Endothelial cell of umbilical vein (primary cell): ENCODE measurements at regions not wholly inside any gene's neighbourhood (a gene's known extent, or its start where the extent isn't known, plus 50 kb on each side); places are given as distances from the start of the nearest gene placed in this dataset.

Experiments
- BruUV-seq: library from RNA; stranded (reverse); fragments of 400-500 nt; replicated peaks from 2 replicates; lab custom pipeline; 2021; lab: Mats Ljungman, UMichigan
- CTCF ChIA-PET: fragments of 300-600, 350-600 bp; sonication (Branson Sonifier 250); formaldehyde crosslinking; loops from one replicate; lab custom pipeline; 2021; ENCODE audit warnings: antibody characterized with exemption, inconsistent platforms; lab: Charles Lee
- POLR2A ChIA-PET: fragments of 300-600, 350-600 bp; sonication (Branson Sonifier 250); formaldehyde crosslinking; loops from one replicate; lab custom pipeline; 2021; ENCODE audit warnings: antibody characterized with exemption, inconsistent platforms; lab: Charles Lee
- DNase-seq: peaks from one replicate; pipeline ENCODE4 v3.0.0-alpha.2; 2011; ENCODE audit warnings: low read depth, low spot score
- FAIRE-seq: peaks from 2 replicates; lab custom pipeline; 2011; peaks lifted over from hg19 to GRCh38; lab: Jason Lieb, UNC
- H2AFZ ChIP-seq: 2 replicates; pipeline ENCODE4 v1.6.0; 2012; ENCODE audit warnings: low read depth, low read length, control low read depth, inconsistent platforms
- H3K27ac ChIP-seq: 2 replicates; pipeline ENCODE4 v1.5.1; 2011; ENCODE audit warnings: low read depth, mild to moderate bottlenecking, control low read depth, low read length, moderate library complexity; ENCODE audit not compliant: insufficient read depth
- H3K27me3 ChIP-seq, 2 experiments: 2 replicates each; pipeline versions ENCODE4 v1.6.0 to v1.6.1; 2011; ENCODE audit warnings: low read length in 2 of 2, mixed read lengths in 1 of 2; ENCODE audit not compliant: control insufficient read depth in 2 of 2, insufficient read depth in 2 of 2
- H3K36me3 ChIP-seq, 2 experiments: 2 replicates in 1 of 2; 3 replicates in 1 of 2; pipeline ENCODE4 v1.5.1; 2011; ENCODE audit warnings: low read length in 2 of 2, mild to moderate bottlenecking in 1 of 2, moderate library complexity in 1 of 2; ENCODE audit not compliant: control insufficient read depth in 2 of 2, insufficient read depth in 2 of 2; ENCODE audit errors: extremely low read depth in 1 of 2
- H3K4me1 ChIP-seq: 3 replicates; pipeline ENCODE4 v1.5.1; 2011; ENCODE audit warnings: mild to moderate bottlenecking, low read length; ENCODE audit not compliant: control insufficient read depth, insufficient read depth; ENCODE audit errors: extremely low read depth
- H3K4me2 ChIP-seq: 2 replicates; pipeline ENCODE4 v1.6.1; 2011; ENCODE audit warnings: low read length, control low read depth, mixed read lengths; ENCODE audit not compliant: insufficient read depth
- H3K4me3 ChIP-seq, 3 experiments: fragments of 200-600 bp in 1 of 3; sonication (generic), shearing (Covaris generic) in 1 of 3; replicated peaks in 1 of 3; 2 replicates each; pipeline ENCODE4 v1.5.1; 2011 to 2016; ENCODE audit warnings: control low read depth in 3 of 3, low read length in 3 of 3, mild to moderate bottlenecking in 2 of 3, inconsistent platforms in 1 of 3, low read depth in 1 of 3, moderate library complexity in 1 of 3; ENCODE audit not compliant: insufficient read depth in 1 of 3
- H3K79me2 ChIP-seq: 2 replicates; pipeline ENCODE4 v1.6.0; 2012; ENCODE audit warnings: low read length, inconsistent platforms; ENCODE audit not compliant: control insufficient read depth, insufficient read depth
- H3K9ac ChIP-seq: replicated peaks from 2 replicates; pipeline ENCODE3; 2011; ENCODE audit warnings: low read length, control low read depth; ENCODE audit not compliant: insufficient read depth; ENCODE audit errors: extremely low read depth
- H3K9me1 ChIP-seq: replicated peaks from 3 replicates; pipeline ENCODE4 v1.6.0; 2011; ENCODE audit warnings: mild to moderate bottlenecking, low read length; ENCODE audit not compliant: control insufficient read depth, insufficient read depth; ENCODE audit errors: extremely low read depth
- H3K9me3 ChIP-seq: replicated peaks from 2 replicates; pipeline ENCODE4 v1.5.1; 2012; ENCODE audit warnings: low read length, inconsistent platforms; ENCODE audit not compliant: control insufficient read depth, insufficient read depth
- H4K20me1 ChIP-seq: replicated peaks from 2 replicates; pipeline ENCODE3; 2011; ENCODE audit warnings: mild to moderate bottlenecking, low read length; ENCODE audit not compliant: control insufficient read depth, insufficient read depth; ENCODE audit errors: extremely low read depth
- EZH2 ChIP-seq: IDR thresholded peaks from 2 replicates; pipeline ENCODE4 v1.6.1; 2012; ENCODE audit warnings: borderline replicate concordance, low read depth, mild to moderate bottlenecking, moderate library complexity, low read length, inconsistent platforms; ENCODE audit not compliant: severe bottlenecking
- FOS ChIP-seq: IDR thresholded peaks from 2 replicates; pipeline ENCODE4 v1.6.1; 2011; ENCODE audit warnings: mild to moderate bottlenecking, low read length, moderate library complexity, borderline replicate concordance; ENCODE audit not compliant: insufficient read depth
- GATA2 ChIP-seq: IDR thresholded peaks from 2 replicates; pipeline ENCODE4 v1.7.0; 2011; ENCODE audit warnings: low read depth, mild to moderate bottlenecking, moderate library complexity, mixed read lengths, low read length; ENCODE audit not compliant: insufficient read length, insufficient read depth
- JUN ChIP-seq: IDR thresholded peaks from 2 replicates; pipeline ENCODE4 v1.6.1; 2011; ENCODE audit warnings: borderline replicate concordance, low read depth; ENCODE audit not compliant: insufficient read length, insufficient read depth
- MYC ChIP-seq: IDR thresholded peaks from one replicate; pipeline ENCODE4 v1.6.1; 2011; ENCODE audit warnings: mild to moderate bottlenecking, low read depth, low read length
- POLR2A ChIP-seq: IDR thresholded peaks from 2 replicates; pipeline ENCODE4 v1.6.1; 2012; ENCODE audit warnings: low read depth, mild to moderate bottlenecking, control low read depth, low read length
- POLR2AphosphoS5 ChIP-seq: IDR thresholded peaks from 2 replicates; pipeline ENCODE4 v1.6.1; 2012; ENCODE audit warnings: low read depth, mild to moderate bottlenecking, control low read depth, low read length, moderate library complexity; ENCODE audit not compliant: insufficient read depth
- dilution Hi-C: fragments of 300-500 bp; cut with MboI; formaldehyde crosslinking; loops from one replicate; pipeline ENCODE4 v1.15.0; 2019; ENCODE audit warnings: low sequenced_read_pairs; ENCODE audit not compliant: extremely low pct_ligation_motif_present
- intact Hi-C: fragments of 100-400 bp; cut with micrococcal nuclease; formaldehyde crosslinking; loops from one replicate; pipeline ENCODE4 v1.10.0; 2022
- TF ChIP-seq, protein P1 (sequence below), 2 donors: IDR thresholded peaks; 1 replicate in 1 of 2; 2 replicates in 1 of 2; pipeline ENCODE4 v1.5.1; 2011; ENCODE audit warnings: low read length in 2 of 2, mild to moderate bottlenecking in 2 of 2, moderate library complexity in 2 of 2, control low read depth in 1 of 2, inconsistent platforms in 1 of 2, low read depth in 1 of 2; ENCODE audit not compliant: insufficient read depth in 1 of 2; ENCODE audit errors: extremely low read depth in 1 of 2
- TF ChIP-seq, protein P2 (sequence below): IDR thresholded peaks from 2 replicates; pipeline ENCODE4 v1.6.1; 2011; ENCODE audit not compliant: insufficient read depth, insufficient read length

DNA sequence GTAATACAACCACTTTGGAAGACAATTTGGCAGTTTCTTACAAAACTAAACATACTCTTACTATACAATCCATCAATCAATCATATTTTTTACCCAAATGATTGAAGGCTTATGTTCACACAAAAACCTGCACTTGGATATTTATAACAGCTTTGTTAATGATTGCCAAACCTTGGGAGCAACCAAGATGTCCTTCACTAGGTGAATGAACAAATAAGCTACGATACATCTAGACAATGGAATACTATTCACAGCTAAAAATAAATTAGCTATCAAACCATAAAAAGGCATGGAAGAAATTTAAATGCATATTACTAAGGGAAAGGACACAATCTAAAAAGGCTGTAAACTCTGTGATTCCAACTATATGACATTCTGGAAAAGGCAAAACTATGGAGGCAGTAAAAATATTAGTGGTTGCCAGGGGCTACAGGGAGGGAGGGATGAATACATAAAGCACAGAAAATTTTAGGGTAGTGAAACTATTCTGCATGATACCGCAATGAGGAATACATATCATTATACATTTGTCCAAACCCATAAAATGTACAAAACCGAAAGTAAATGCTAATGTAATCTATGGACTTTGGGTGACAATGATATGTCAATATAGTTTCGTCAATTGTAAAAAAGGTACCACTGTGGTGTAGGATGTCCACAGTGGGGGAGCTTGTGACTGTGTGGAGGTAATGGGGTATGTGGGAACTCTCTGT is 70.5 kb downstream of the GPR65 start:
- Histone ChIP-seq H3K9me1 (no peaks in the 10 kb centered on the region), H4K20me1 (no peaks in the 10 kb centered on the region), H3K36me3 (no peaks in the 10 kb centered on the region), H2AFZ (no peak overlapping the region), H3K79me2 (no peaks in the 10 kb centered on the region), H3K9ac (no peak overlapping the region), H3K4me2 (no peak overlapping the region), H3K27ac (no peak overlapping the region), H3K4me1 (no peaks in the 10 kb centered on the region), H3K9me3 (no peaks in the 10 kb centered on the region), H3K4me3 (no peak overlapping the region), H3K27me3 (no peaks in the 10 kb centered on the region)
- ChIA-PET CTCF (no interaction called here), POLR2A (no interaction called here)
- dilution Hi-C loops, result no loop called here
- FAIRE-seq (no peak), DNase-seq (no peak)
- TF ChIP-seq JUN (no peak), MYC (no peak)
- no TSS peak for BruUV-seq
- intact Hi-C loops, result no loop called here

DNA sequence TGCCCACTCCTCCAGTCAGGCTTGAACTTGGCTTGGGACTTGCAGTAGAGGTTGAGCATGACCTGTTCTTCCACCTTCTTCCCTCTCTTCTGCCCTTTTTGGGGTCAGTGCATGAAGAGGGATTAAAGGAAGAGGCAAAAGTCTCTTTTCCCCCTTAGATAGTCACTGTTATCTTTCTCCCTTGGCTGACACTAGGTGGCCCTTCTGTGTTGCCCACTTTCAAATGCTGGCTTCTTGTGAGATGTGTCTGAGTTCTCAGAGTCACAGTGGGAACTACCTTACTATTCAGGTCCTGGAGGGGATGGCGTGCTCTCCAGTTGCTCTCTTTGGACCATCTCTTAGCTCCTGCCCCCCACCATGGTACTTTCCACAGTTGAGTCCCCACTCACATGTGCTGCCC is 73.6 kb downstream of the GPR65 start:
- dilution Hi-C loops, result no loop called here
- FAIRE-seq, result no peak

More for the DNA sequence above, 73.6 kb downstream of the GPR65 start:
- Histone ChIP-seq H3K9ac (no peak overlapping the region), H3K79me2 (no peaks in the 10 kb centered on the region), H3K4me2 (no peak overlapping the region), H3K9me1 (no peaks in the 10 kb centered on the region), H3K27me3 (no peaks in the 10 kb centered on the region), H3K4me1 (no peaks in the 10 kb centered on the region), H3K4me3 (no peak overlapping the region), H2AFZ (no peak overlapping the region), H3K9me3 (no peaks in the 10 kb centered on the region), H3K36me3 (no peaks in the 10 kb centered on the region), H4K20me1 (no peaks in the 10 kb centered on the region), H3K27ac (no peak overlapping the region)
- intact Hi-C loops, result no loop called here
- CTCF ChIA-PET, result no interaction called here
- no peak for TF ChIP-seq FOS
- TF ChIP-seq, protein P1, sequence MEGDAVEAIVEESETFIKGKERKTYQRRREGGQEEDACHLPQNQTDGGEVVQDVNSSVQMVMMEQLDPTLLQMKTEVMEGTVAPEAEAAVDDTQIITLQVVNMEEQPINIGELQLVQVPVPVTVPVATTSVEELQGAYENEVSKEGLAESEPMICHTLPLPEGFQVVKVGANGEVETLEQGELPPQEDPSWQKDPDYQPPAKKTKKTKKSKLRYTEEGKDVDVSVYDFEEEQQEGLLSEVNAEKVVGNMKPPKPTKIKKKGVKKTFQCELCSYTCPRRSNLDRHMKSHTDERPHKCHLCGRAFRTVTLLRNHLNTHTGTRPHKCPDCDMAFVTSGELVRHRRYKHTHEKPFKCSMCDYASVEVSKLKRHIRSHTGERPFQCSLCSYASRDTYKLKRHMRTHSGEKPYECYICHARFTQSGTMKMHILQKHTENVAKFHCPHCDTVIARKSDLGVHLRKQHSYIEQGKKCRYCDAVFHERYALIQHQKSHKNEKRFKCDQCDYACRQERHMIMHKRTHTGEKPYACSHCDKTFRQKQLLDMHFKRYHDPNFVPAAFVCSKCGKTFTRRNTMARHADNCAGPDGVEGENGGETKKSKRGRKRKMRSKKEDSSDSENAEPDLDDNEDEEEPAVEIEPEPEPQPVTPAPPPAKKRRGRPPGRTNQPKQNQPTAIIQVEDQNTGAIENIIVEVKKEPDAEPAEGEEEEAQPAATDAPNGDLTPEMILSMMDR (IDR thresholded peaks at IDR 0.05; ENCODE audit: extremely low read depth in 1 of 2, insufficient read depth in 1 of 2, low read depth in 1 of 2, low read length in 2 of 2), result no peak
- no peak for TF ChIP-seq GATA2
- no peak for TF ChIP-seq POLR2A
- no peak for TF ChIP-seq JUN
- TF ChIP-seq POLR2AphosphoS5, result no peak
- TF ChIP-seq, protein P2, sequence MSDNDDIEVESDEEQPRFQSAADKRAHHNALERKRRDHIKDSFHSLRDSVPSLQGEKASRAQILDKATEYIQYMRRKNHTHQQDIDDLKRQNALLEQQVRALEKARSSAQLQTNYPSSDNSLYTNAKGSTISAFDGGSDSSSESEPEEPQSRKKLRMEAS, result no peak
- no peak for TF ChIP-seq EZH2
- no peak for TF ChIP-seq MYC
- no TSS peak for BruUV-seq
- DNase-seq, result no peak
- POLR2A ChIA-PET, result no interaction called here
